K562 (cell line): ENCODE measurements at regions not wholly inside any gene's neighbourhood (a gene's known extent, or its start where the extent isn't known, plus 50 kb on each side); places are given as distances from the start of the nearest gene placed in this dataset.

ENCODE experiments used
- ATAC-seq: fragments of 200-7000 bp; cut with Tn5 transposase; 3 replicates; pipeline ENCODE4 v1.9.1; 2020; ENCODE audit warnings: moderate library complexity
- BruUV-seq: library from RNA; stranded (reverse); fragments of 400-500 nt; replicated peaks from 2 replicates; lab custom pipeline; 2021; lab: Mats Ljungman, UMichigan
- CTCF ChIA-PET: fragments of 300-600 bp; formaldehyde crosslinking; extraction: SDS; loops from one replicate; lab custom pipeline; 2021; ENCODE audit warnings: low intra/inter-chr PET ratio; lab: Yijun Ruan, JAX
- POLR2A ChIA-PET: fragments of 300-600, 350-650 bp; sonication (Branson Sonifier 250); formaldehyde crosslinking; extraction: SDS; loops from one replicate; lab custom pipeline; 2021; ENCODE audit warnings: antibody characterized with exemption, inconsistent platforms; lab: Yijun Ruan, JAX
- DNase-seq, 4 experiments: peaks; one replicate each; pipeline versions ENCODE4 v3.0.0 to v3.0.0-alpha.2; 2011 to 2018; ENCODE audit warnings: low spot score in 3 of 4, mixed read lengths in 3 of 4; ENCODE audit errors: extremely low read depth in 1 of 4
- FAIRE-seq: peaks from 2 replicates; lab custom pipeline; 2011; peaks lifted over from hg19 to GRCh38; lab: Jason Lieb, UNC
- H2AFZ ChIP-seq: 2 replicates; pipeline ENCODE4 v1.6.0; 2011; ENCODE audit warnings: low read depth, low read length, control low read depth, inconsistent platforms
- H3K27ac ChIP-seq: fragments of 200-600 bp; 3 replicates; pipeline ENCODE4 v1.8.0; 2011; ENCODE audit warnings: low read depth, mild to moderate bottlenecking, control low read depth, inconsistent platforms, low read length, moderate library complexity, mixed read lengths; ENCODE audit errors: extremely low read depth
- H3K27me3 ChIP-seq, 2 experiments: fragments of 300-600 bp in 1 of 2; 2 replicates in 1 of 2; 3 replicates in 1 of 2; pipeline versions ENCODE4 v1.6.0 to v1.8.0; 2011; ENCODE audit warnings: inconsistent platforms in 2 of 2, low read length in 2 of 2, mild to moderate bottlenecking in 1 of 2, mixed read lengths in 1 of 2, moderate library complexity in 1 of 2; ENCODE audit not compliant: control insufficient read depth in 2 of 2, insufficient read depth in 2 of 2
- H3K36me3 ChIP-seq: fragments of 300-600 bp; 3 replicates; pipeline ENCODE4 v1.8.0; 2011; ENCODE audit warnings: mild to moderate bottlenecking, low read length, inconsistent platforms; ENCODE audit not compliant: control insufficient read depth, insufficient read depth
- H3K4me1 ChIP-seq, 2 experiments: fragments of 200-600 bp in 1 of 2; replicated peaks in 1 of 2; 2 replicates in 1 of 2; 3 replicates in 1 of 2; pipeline versions ENCODE4 v1.5.1 to v1.8.0; 2011; ENCODE audit warnings: inconsistent platforms in 2 of 2, low read length in 2 of 2, mild to moderate bottlenecking in 1 of 2, mixed read lengths in 1 of 2, moderate library complexity in 1 of 2; ENCODE audit not compliant: control insufficient read depth in 2 of 2, insufficient read depth in 2 of 2
- H3K4me2 ChIP-seq: 2 replicates; pipeline ENCODE4 v1.6.1; 2011; ENCODE audit warnings: low read length, control low read depth, inconsistent platforms, mixed read lengths; ENCODE audit not compliant: insufficient read depth
- H3K4me3 ChIP-seq: fragments of 200-600 bp; sonication (generic), shearing (Covaris generic); 2 replicates; pipeline ENCODE4 v1.5.1; 2016; ENCODE audit warnings: control low read depth, inconsistent platforms
- H3K79me2 ChIP-seq: fragments of 200-600 bp; 3 replicates; pipeline ENCODE4 v1.8.0; 2011; ENCODE audit warnings: low read length, inconsistent platforms; ENCODE audit not compliant: control insufficient read depth, insufficient read depth
- H3K9ac ChIP-seq, 2 experiments: 2 replicates each; pipeline versions ENCODE4 v1.6.0 to v1.6.1; 2011; ENCODE audit warnings: low read depth in 2 of 2, low read length in 2 of 2, control low read depth in 1 of 2, inconsistent platforms in 1 of 2, mild to moderate bottlenecking in 1 of 2, mixed read lengths in 1 of 2; ENCODE audit not compliant: insufficient read depth in 1 of 2
- H3K9me1 ChIP-seq: one replicate; pipeline ENCODE4 v1.6.0; 2011; ENCODE audit warnings: inconsistent platforms, mild to moderate bottlenecking, low read length, moderate library complexity; ENCODE audit not compliant: control insufficient read depth, insufficient read depth
- H3K9me3 ChIP-seq: replicated peaks from 2 replicates; pipeline ENCODE4 v1.5.1; 2011; ENCODE audit warnings: low read depth, low read length, inconsistent platforms; ENCODE audit not compliant: control insufficient read depth, insufficient read depth
- H4K20me1 ChIP-seq: replicated peaks from 2 replicates; pipeline ENCODE4 v1.6.1; 2011; ENCODE audit warnings: low read length, inconsistent platforms, mixed read lengths; ENCODE audit not compliant: control insufficient read depth, insufficient read depth
- BRCA1 ChIP-seq, 2 experiments: fragments of 450-650 bp in 1 of 2; sonication (generic) in 1 of 2; formaldehyde crosslinking in 1 of 2; IDR thresholded peaks; 2 replicates each; pipeline versions ENCODE4 v1.5.0 to v1.6.1; 2017 to 2020; ENCODE audit warnings: mild to moderate bottlenecking in 1 of 2, missing genetic modification reagents in 1 of 2
- HSF4 ChIP-seq: fragments of 250-450 bp; sonication (Bioruptor Pico); IDR thresholded peaks from 2 replicates; pipeline ENCODE4 v2.1.2; 2022; ENCODE audit warnings: mild to moderate bottlenecking, moderate library complexity, borderline replicate concordance
- POLR2H ChIP-seq: IDR thresholded peaks from 2 replicates; pipeline ENCODE4 v1.6.1; 2016; ENCODE audit warnings: missing genetic modification characterization, low read depth, mild to moderate bottlenecking, control low read depth, missing compliant biosample characterization, moderate library complexity
- TAF1 ChIP-seq: IDR thresholded peaks from 2 replicates; pipeline ENCODE4 v1.6.1; 2011; ENCODE audit warnings: mild to moderate bottlenecking, low read length, moderate library complexity; ENCODE audit not compliant: insufficient read depth, control insufficient read depth, severe bottlenecking; ENCODE audit errors: extremely low read depth
- ZBTB17 ChIP-seq: fragments of 450-650 bp; formaldehyde crosslinking; IDR thresholded peaks from 2 replicates; pipeline ENCODE4 v1.4.0; 2020; ENCODE audit warnings: mild to moderate bottlenecking
- WGBS: fragments of 100-300 bp; shearing (Covaris generic); methylation state at CpG from one replicate; pipeline ENCODE4 v1.1.6; 2016; ENCODE audit warnings: low coverage, mixed read lengths; ENCODE audit not compliant: insufficient coverage; ENCODE audit errors: missing lambda C conversion rate; 5-methylcytosine and 5-hydroxymethylcytosine counted together
- in situ Hi-C: fragments of 300-500 bp; cut with MboI; formaldehyde crosslinking; loops from 4 replicates; pipeline ENCODE4 v1.15.0; 2018; ENCODE audit warnings: inconsistent platforms, mixed read lengths
- intact Hi-C: fragments of 100-400 bp; cut with micrococcal nuclease; formaldehyde crosslinking; loops from 2 replicates; pipeline ENCODE4 v1.14.2; 2022
- TF ChIP-seq, protein P1 (sequence below): fragments of 200-800 bp; sonication (Bioruptor generic); IDR thresholded peaks from 2 replicates; pipeline ENCODE4 v1.6.1; 2017; ENCODE audit warnings: missing genetic modification characterization, missing compliant biosample characterization
- TF ChIP-seq, protein P2 (sequence below): fragments of 450-650 bp; IDR thresholded peaks from 2 replicates; pipeline ENCODE4 v1.6.1; 2017; ENCODE audit warnings: antibody characterized with exemption

DNA sequence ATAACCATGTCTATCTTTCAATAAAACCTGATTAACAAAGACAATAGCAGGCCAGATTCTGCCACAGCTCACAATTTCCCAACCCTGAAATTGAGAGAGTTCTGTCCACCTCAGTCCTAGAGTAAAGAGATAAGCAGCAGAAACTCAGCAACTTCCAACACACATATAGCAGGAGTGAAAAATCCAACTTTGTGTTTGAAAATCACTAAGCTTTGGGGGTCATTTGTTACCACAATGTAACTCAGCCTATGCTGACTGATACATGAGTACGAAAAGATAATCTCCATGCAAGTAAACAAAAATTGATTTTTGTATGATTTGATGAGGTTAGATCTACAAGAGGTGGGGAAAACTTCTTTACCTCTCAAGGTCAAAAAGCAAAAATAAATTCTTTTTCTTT lies 231.0 kb upstream of the DAPK1 start:
- no peaks in the 10 kb centered on the region for H4K20me1 ChIP-seq
- no TSS peak for BruUV-seq
- no peaks in the 10 kb centered on the region; a peak in 1 of 5 replicates for H3K4me1 ChIP-seq
- H3K79me2 ChIP-seq, result no peaks in the 10 kb centered on the region
- FAIRE-seq (no peak), DNase-seq (no peak), ATAC-seq (no peak)
- ChIA-PET CTCF (no interaction called here), POLR2A (no interaction called here)
- in situ Hi-C loops, result no loop called here
- H3K9ac ChIP-seq, result no peak overlapping the region
- no peaks in the 10 kb centered on the region for H3K9me3 ChIP-seq
- H3K4me3 ChIP-seq, result no peak overlapping the region
- H3K27me3 ChIP-seq, result peaks cover 0 to 25% of the 10 kb centered on the region in 2 experiments; a peak in 2 of 5 replicates
- no peaks in the 10 kb centered on the region for H3K9me1 ChIP-seq
- no peaks in the 10 kb centered on the region for H3K36me3 ChIP-seq
- intact Hi-C loops, result no loop called here
- 0% methylated on average over 1 of the region's 1 CpG for WGBS
- no peak overlapping the region for H2AFZ ChIP-seq
- H3K4me2 ChIP-seq, result no peak overlapping the region
- H3K27ac ChIP-seq, result no peak overlapping the region
- no peak for TF ChIP-seq HSF4 (CRISPR knock-in tag)
- TF ChIP-seq, protein P1, sequence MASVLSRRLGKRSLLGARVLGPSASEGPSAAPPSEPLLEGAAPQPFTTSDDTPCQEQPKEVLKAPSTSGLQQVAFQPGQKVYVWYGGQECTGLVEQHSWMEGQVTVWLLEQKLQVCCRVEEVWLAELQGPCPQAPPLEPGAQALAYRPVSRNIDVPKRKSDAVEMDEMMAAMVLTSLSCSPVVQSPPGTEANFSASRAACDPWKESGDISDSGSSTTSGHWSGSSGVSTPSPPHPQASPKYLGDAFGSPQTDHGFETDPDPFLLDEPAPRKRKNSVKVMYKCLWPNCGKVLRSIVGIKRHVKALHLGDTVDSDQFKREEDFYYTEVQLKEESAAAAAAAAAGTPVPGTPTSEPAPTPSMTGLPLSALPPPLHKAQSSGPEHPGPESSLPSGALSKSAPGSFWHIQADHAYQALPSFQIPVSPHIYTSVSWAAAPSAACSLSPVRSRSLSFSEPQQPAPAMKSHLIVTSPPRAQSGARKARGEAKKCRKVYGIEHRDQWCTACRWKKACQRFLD (CRISPR knock-in tag), result no peak
- TF ChIP-seq BRCA1 (IDR thresholded peaks at IDR 0.05), result no peak
- no peak for TF ChIP-seq BRCA1 (CRISPR knock-in tag; IDR thresholded peaks at IDR 0.05)
- no peak for TF ChIP-seq ZBTB17
- TF ChIP-seq, protein P2, sequence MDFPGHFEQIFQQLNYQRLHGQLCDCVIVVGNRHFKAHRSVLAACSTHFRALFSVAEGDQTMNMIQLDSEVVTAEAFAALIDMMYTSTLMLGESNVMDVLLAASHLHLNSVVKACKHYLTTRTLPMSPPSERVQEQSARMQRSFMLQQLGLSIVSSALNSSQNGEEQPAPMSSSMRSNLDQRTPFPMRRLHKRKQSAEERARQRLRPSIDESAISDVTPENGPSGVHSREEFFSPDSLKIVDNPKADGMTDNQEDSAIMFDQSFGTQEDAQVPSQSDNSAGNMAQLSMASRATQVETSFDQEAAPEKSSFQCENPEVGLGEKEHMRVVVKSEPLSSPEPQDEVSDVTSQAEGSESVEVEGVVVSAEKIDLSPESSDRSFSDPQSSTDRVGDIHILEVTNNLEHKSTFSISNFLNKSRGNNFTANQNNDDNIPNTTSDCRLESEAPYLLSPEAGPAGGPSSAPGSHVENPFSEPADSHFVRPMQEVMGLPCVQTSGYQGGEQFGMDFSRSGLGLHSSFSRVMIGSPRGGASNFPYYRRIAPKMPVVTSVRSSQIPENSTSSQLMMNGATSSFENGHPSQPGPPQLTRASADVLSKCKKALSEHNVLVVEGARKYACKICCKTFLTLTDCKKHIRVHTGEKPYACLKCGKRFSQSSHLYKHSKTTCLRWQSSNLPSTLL, result no peak
- TF ChIP-seq POLR2H (tag), result no peak
- TF ChIP-seq TAF1, result no peak
